ENCODE measurements at regions not wholly inside any gene's neighbourhood (a gene's known extent, or its start where the extent isn't known, plus 50 kb on each side); places are given as distances from the start of the nearest gene placed in this dataset.

DNA sequence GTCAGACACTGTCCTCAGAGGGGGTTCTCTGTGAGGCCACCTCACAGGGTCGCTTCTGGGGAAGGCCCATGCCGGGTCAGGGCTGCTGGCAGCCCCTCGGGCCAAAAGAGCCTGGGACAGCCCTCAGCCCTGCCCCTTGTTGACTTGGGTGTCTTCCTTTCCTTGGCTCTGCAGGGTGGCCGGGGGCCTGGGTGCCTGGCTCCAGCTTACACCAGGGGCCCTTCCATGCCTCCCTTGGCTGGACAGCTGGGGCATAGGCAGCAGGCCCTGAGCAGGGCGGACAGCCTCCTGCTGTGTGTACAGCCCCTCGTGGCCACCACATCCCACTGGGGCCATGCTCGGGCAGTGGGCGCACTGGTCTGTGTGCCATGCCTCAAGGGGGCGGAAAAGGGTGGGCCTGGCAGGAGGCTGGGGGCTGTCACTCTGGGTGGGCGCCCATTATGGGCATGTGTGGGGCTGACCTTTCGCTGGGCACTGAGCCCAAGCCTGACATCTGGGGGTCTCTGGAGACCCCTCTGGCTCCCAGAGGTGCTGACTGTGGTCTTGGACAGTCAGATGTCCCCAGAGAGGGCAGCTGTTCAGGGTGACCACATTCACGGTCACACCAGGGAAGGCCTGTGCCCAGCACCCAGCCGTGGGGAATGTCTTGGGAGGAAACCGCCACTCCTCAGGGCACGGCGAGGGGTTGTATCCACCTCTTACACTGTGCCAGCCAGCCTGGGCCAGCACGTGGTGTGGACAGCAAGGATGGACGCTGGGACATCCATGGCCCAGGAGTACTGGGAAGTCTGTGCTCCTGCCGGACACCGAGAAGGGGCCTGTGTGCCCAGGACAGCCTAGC lies 313.3 kb downstream of the TMEM121 start:
- DNase-seq (ENCODE audit: low spot score): no peak
- in situ Hi-C loops (cut with MboI; ENCODE audit: low pct_unique_long_range_greater_than_20kb, low sequenced_read_pairs, unreplicated experiment): no loop called here
- TF ChIP-seq, protein P1, sequence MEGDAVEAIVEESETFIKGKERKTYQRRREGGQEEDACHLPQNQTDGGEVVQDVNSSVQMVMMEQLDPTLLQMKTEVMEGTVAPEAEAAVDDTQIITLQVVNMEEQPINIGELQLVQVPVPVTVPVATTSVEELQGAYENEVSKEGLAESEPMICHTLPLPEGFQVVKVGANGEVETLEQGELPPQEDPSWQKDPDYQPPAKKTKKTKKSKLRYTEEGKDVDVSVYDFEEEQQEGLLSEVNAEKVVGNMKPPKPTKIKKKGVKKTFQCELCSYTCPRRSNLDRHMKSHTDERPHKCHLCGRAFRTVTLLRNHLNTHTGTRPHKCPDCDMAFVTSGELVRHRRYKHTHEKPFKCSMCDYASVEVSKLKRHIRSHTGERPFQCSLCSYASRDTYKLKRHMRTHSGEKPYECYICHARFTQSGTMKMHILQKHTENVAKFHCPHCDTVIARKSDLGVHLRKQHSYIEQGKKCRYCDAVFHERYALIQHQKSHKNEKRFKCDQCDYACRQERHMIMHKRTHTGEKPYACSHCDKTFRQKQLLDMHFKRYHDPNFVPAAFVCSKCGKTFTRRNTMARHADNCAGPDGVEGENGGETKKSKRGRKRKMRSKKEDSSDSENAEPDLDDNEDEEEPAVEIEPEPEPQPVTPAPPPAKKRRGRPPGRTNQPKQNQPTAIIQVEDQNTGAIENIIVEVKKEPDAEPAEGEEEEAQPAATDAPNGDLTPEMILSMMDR (IDR thresholded peaks at IDR 0.05; ENCODE audit: extremely low read depth, insufficient read depth, missing control alignments): no peak

DNA sequence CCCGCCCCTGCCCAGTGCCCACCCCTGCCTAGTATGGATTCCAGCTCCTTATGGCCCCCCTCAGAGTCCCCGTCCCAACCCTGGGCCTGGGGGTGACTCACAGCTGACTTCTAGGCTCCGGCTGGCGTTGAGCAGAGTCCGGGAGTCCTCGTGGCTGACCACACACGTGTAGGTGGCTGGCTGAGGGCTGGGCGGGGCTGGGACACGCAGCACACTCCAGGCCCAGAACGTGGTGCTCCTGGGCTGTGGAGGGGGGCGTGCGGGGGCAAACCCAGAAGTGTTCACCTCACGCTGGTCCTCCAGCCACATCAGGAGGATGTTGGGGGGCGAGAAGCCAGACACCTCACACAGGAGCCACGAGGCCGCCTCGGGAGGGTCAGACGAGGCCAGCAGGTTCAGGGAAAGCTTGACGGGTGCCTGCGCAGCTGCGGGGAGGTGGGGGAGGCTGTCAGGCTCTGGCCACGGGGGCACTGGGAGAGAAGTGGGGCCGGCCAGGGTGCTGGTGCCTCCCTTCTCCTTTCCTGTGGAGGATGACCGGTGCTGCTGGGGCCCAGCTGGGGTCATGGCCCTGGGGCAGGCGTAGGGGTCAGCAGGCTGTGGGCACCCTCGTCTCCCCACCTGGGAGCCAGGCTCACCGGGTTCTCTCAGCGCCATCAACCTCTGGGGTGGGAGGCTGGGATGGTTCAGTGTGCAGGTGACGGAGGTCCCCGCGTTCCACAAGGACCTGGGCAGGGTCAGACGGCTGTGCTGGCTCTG lies 314.1 kb downstream of the TMEM121 start:
- TF ChIP-seq, protein P1 (IDR thresholded peaks at IDR 0.05; ENCODE audit: extremely low read depth, insufficient read depth, missing control alignments): no peak
- in situ Hi-C loops (cut with MboI; ENCODE audit: low pct_unique_long_range_greater_than_20kb, low sequenced_read_pairs, unreplicated experiment): no loop called here
- DNase-seq (ENCODE audit: low spot score): no peak

GRCh38 chr14:105841022-105842009 lies 314.9 kb downstream of the TMEM121 start:
- in situ Hi-C loops (cut with MboI; ENCODE audit: low pct_unique_long_range_greater_than_20kb, low sequenced_read_pairs, unreplicated experiment): no loop called here
- no peak for DNase-seq (ENCODE audit: low spot score)
- TF ChIP-seq, protein P1 (IDR thresholded peaks at IDR 0.05; ENCODE audit: extremely low read depth, insufficient read depth, missing control alignments): no peak

- DNase-seq (ENCODE audit: low spot score): no peak
These were observed 315.7 kb downstream of the TMEM121 start for GRCh38 chr14:105842105-105842504.

DNA sequence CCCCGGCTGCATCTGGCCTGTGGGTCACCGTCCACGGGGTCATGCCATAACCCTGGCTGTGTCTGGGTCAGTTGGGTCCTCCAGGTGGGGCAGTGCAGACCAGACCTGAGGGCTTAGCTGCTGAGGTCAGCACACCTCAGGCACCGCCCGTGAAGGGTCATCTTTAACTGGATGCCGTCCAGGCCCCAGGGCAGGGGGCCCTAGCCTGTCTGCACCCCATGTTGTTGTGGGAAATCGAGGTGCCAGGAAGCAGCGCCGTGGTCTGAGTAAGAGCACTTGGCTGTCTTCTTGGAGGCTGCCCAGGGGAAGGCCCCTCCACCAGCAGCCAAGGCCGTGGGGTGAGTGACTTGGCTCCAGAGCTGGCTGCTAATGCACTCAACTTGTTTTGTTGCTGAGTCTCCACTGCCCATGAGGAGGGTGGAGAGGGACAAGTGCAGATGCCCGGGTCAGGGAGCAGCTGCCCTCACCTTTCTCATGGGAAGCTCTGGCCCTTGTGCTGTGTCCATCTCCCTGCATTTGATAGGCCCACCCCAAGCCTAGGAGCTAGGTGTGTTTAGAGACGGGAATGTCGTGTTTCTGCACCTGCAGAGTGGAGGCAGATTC lies 317.2 kb downstream of the TMEM121 start:
- in situ Hi-C loops (cut with MboI; ENCODE audit: low pct_unique_long_range_greater_than_20kb, low sequenced_read_pairs, unreplicated experiment): no loop called here
- DNase-seq (ENCODE audit: low spot score): no peak
- TF ChIP-seq, protein P1 (IDR thresholded peaks at IDR 0.05; ENCODE audit: extremely low read depth, insufficient read depth, missing control alignments): no peak

More at GRCh38 chr14:105842105-105842504, 315.7 kb downstream of the TMEM121 start:
- TF ChIP-seq, protein P1 (IDR thresholded peaks at IDR 0.05; ENCODE audit: extremely low read depth, insufficient read depth, missing control alignments): no peak
- in situ Hi-C loops (cut with MboI; ENCODE audit: low pct_unique_long_range_greater_than_20kb, low sequenced_read_pairs, unreplicated experiment): no loop called here
